ENCODE measurements at regions not wholly inside any gene's neighbourhood (a gene's known extent, or its start where the extent isn't known, plus 50 kb on each side); places are given as distances from the start of the nearest gene placed in this dataset.

GRCh38 chr18:56127322-56128099, 510.9 kb downstream of the TXNL1 start:
- no peak for DNase-seq (ENCODE audit: low read depth)

GRCh38 chr18:56124186-56124585, 514.2 kb downstream of the TXNL1 start:
- DNase-seq (ENCODE audit: low read depth), result no peak

- no peak for DNase-seq (ENCODE audit: low read depth)
Measured at GRCh38 chr18:56121669-56122068, 516.7 kb downstream of the TXNL1 start.

- DNase-seq (ENCODE audit: low read depth), result no peak
Measured at GRCh38 chr18:56120782-56121181, 517.6 kb downstream of the TXNL1 start.

- DNase-seq (ENCODE audit: low read depth), result no peak
Measured at GRCh38 chr18:56119681-56120080, 518.7 kb downstream of the TXNL1 start.

GRCh38 chr18:56118422-56118821, 520.0 kb downstream of the TXNL1 start:
- DNase-seq (ENCODE audit: low read depth), result no peak

- DNase-seq (ENCODE audit: low read depth), result no peak
Measured at GRCh38 chr18:56115071-56116015, 523.0 kb downstream of the TXNL1 start.

- DNase-seq (ENCODE audit: low read depth), result no peak
Measured at GRCh38 chr18:56112984-56113383, 525.0 kb upstream of the TCF4 start.

- no peak for DNase-seq (ENCODE audit: low read depth)
Measured at GRCh38 chr18:56112013-56112749, 524.2 kb upstream of the TCF4 start.

- no peak for DNase-seq (ENCODE audit: low read depth)
Measured at GRCh38 chr18:56109757-56110156, 521.8 kb upstream of the TCF4 start.

- no peak for DNase-seq (ENCODE audit: low read depth)
Measured at GRCh38 chr18:56108478-56109367, 520.7 kb upstream of the TCF4 start.

GRCh38 chr18:56107821-56108477, 520.0 kb upstream of the TCF4 start:
- DNase-seq (ENCODE audit: low read depth), result no peak

GRCh38 chr18:56100090-56100722, 512.2 kb upstream of the TCF4 start:
- DNase-seq (ENCODE audit: low read depth), result no peak

GRCh38 chr18:56097621-56098020, 509.6 kb upstream of the TCF4 start:
- DNase-seq (ENCODE audit: low read depth), result no peak

- no peak for DNase-seq (ENCODE audit: low read depth)
Measured at GRCh38 chr18:56096861-56097260, 508.9 kb upstream of the TCF4 start.

- no peak for DNase-seq (ENCODE audit: low read depth)
Measured at GRCh38 chr18:56089612-56090258, 501.7 kb upstream of the TCF4 start.

- no peak for DNase-seq (ENCODE audit: low read depth)
Measured at GRCh38 chr18:56086786-56087185, 498.8 kb upstream of the TCF4 start.

GRCh38 chr18:56086176-56086575, 498.2 kb upstream of the TCF4 start:
- no peak for DNase-seq (ENCODE audit: low read depth)

GRCh38 chr18:56085551-56085950, 497.6 kb upstream of the TCF4 start:
- no peak for DNase-seq (ENCODE audit: low read depth)

All from activated T-cell treated with anti-CD3 and anti-CD28 coated beads for 48 hours (primary cell).